Left renal pelvis (tissue), 4 donors: ENCODE measurements at regions not wholly inside any gene's neighbourhood (a gene's known extent, or its start where the extent isn't known, plus 50 kb on each side); places are given as distances from the start of the nearest gene placed in this dataset.

ENCODE experiments used
- DNase-seq, 4 donors: peaks; one replicate each; pipeline ENCODE4 v3.0.0-alpha.2; 2013; ENCODE audit warnings: low read depth in 4 of 4, low spot score in 3 of 4

GRCh38 chr1:38113159-38113666 lies 66.6 kb upstream of the POU3F1 start:
- DNase-seq: no peak

- DNase-seq: no peak
Observed at GRCh38 chr1:38111589-38111988, 65.0 kb upstream of the POU3F1 start.

- DNase-seq: no peak
Observed at GRCh38 chr1:38105267-38105666, 58.7 kb upstream of the POU3F1 start.

- DNase-seq: no peak
Observed at GRCh38 chr1:38102636-38103035, 56.0 kb upstream of the POU3F1 start.

GRCh38 chr1:38101037-38101785 lies 54.6 kb upstream of the POU3F1 start:
- DNase-seq: no peak

- DNase-seq: no peak
Observed at GRCh38 chr1:38098101-38098847, 51.7 kb upstream of the POU3F1 start.

GRCh38 chr1:38097284-38097898 lies 50.8 kb upstream of the POU3F1 start:
- no peak for DNase-seq
